Kidney epithelial cell (primary cell): ENCODE measurements at regions not wholly inside any gene's neighbourhood (a gene's known extent, or its start where the extent isn't known, plus 50 kb on each side); places are given as distances from the start of the nearest gene placed in this dataset.
A peak's percentile ranks its signal among the peaks of the same experiment; 100 is the strongest.

Source experiments
- DNase-seq: peaks from one replicate; pipeline ENCODE4 v3.0.0-alpha.2; 2010; ENCODE audit warnings: low read depth
- H3K27me3 ChIP-seq: 2 replicates; pipeline ENCODE4 v1.6.0; 2011; ENCODE audit warnings: low read length; ENCODE audit not compliant: control insufficient read depth, insufficient read depth
- H3K36me3 ChIP-seq: 2 replicates; pipeline ENCODE4 v1.5.1; 2011; ENCODE audit warnings: low read length; ENCODE audit not compliant: control insufficient read depth, insufficient read depth
- H3K4me3 ChIP-seq: 2 replicates; pipeline ENCODE4 v1.5.1; 2011; ENCODE audit warnings: low read depth, mild to moderate bottlenecking, control low read depth, low read length
- TF ChIP-seq, protein P1 (sequence below): IDR thresholded peaks from 2 replicates; pipeline ENCODE4 v1.5.1; 2011; ENCODE audit warnings: mild to moderate bottlenecking, moderate library complexity, low read length, control low read depth, inconsistent platforms; ENCODE audit not compliant: insufficient read depth, poor library complexity, severe bottlenecking

- no peak for DNase-seq
- TF ChIP-seq, protein P1, sequence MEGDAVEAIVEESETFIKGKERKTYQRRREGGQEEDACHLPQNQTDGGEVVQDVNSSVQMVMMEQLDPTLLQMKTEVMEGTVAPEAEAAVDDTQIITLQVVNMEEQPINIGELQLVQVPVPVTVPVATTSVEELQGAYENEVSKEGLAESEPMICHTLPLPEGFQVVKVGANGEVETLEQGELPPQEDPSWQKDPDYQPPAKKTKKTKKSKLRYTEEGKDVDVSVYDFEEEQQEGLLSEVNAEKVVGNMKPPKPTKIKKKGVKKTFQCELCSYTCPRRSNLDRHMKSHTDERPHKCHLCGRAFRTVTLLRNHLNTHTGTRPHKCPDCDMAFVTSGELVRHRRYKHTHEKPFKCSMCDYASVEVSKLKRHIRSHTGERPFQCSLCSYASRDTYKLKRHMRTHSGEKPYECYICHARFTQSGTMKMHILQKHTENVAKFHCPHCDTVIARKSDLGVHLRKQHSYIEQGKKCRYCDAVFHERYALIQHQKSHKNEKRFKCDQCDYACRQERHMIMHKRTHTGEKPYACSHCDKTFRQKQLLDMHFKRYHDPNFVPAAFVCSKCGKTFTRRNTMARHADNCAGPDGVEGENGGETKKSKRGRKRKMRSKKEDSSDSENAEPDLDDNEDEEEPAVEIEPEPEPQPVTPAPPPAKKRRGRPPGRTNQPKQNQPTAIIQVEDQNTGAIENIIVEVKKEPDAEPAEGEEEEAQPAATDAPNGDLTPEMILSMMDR = no peak
- Histone ChIP-seq H3K27me3 (no peaks in the 10 kb centered on the region), H3K36me3 (no peaks in the 10 kb centered on the region), H3K4me3 (no peak overlapping the region)
Measured at GRCh38 chr10:118840776-118841468, 86.2 kb upstream of the CACUL1 start.

GRCh38 chr10:118841881-118842605 lies 87.3 kb upstream of the CACUL1 start:
- no peak for DNase-seq
- Histone ChIP-seq H3K36me3 (no peaks in the 10 kb centered on the region), H3K4me3 (no peak overlapping the region), H3K27me3 (no peaks in the 10 kb centered on the region)
- TF ChIP-seq, protein P1 = no peak

GRCh38 chr10:118842843-118843624 lies 88.3 kb upstream of the CACUL1 start:
- TF ChIP-seq, protein P1 = no peak
- H3K36me3 ChIP-seq = no peaks in the 10 kb centered on the region
- H3K27me3 ChIP-seq = no peaks in the 10 kb centered on the region
- no peak overlapping the region for H3K4me3 ChIP-seq
- DNase-seq = no peak

GRCh38 chr10:118843647-118844265 lies 89.0 kb upstream of the CACUL1 start:
- Histone ChIP-seq H3K36me3 (no peaks in the 10 kb centered on the region), H3K27me3 (no peaks in the 10 kb centered on the region), H3K4me3 (no peak overlapping the region)
- TF ChIP-seq, protein P1 = no peak
- no peak for DNase-seq

DNA sequence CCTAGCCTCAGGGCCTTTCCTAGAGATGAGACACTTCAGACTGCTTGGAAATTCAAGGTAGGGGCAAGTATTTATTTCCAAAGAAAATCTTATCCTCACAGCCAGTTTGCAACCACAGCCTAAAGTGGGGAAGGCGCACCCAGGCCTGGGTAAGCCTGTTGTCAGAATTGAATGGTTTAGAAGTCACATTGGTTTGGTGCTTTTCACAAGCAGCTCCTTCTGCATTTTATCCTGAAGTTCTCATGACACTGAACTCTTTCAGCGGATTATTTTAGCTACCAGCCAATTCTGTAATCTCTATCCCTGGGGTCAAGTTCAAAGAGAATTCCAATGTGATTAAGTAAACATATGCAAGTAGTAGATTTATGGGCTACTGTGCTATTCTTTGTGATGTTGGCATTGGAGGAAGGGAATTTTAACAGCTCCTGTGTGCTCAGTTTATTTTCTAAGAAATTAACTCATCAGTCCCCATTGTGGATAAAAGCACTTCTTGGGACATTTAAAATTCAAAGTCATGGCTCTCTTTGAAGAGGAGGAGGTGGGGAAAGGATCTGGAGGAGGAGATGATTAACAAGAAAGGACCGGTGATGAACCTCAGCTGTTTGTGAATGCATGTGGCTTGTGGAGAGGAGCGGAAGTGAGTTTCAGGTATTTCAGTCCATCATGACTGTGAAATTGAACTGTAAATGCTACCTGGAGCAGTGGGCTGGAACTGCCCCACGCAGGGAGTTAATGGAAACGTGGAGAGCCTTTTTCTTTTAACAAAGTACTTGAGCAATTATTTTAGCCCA lies 90.2 kb upstream of the CACUL1 start:
- peak; percentile 75 for DNase-seq
- Histone ChIP-seq H3K36me3 (no peaks in the 10 kb centered on the region), H3K27me3 (no peaks in the 10 kb centered on the region), H3K4me3 (no peak overlapping the region)
- TF ChIP-seq, protein P1 = no peak
